Ectodermal cell (in vitro differentiated cells): ENCODE measurements at regions not wholly inside any gene's neighbourhood (a gene's known extent, or its start where the extent isn't known, plus 50 kb on each side); places are given as distances from the start of the nearest gene placed in this dataset.
"Not testable (repeated sequence)": the region's sequence is repeated elsewhere in the genome, so short reads cannot be mapped to it uniquely, and the experiment has no call there.

Experiments
- H3K27ac ChIP-seq: 2 replicates; pipeline ENCODE4 v1.7.0; 2013; ENCODE audit warnings: mild to moderate bottlenecking, low read depth, low read length; ENCODE audit not compliant: insufficient read depth, poor library complexity, severe bottlenecking
- H3K27me3 ChIP-seq: 2 replicates; pipeline ENCODE4 v1.7.0; 2013; ENCODE audit warnings: mild to moderate bottlenecking, low read length; ENCODE audit not compliant: insufficient read depth, control insufficient read depth, poor library complexity, severe bottlenecking
- H3K36me3 ChIP-seq: one replicate; pipeline ENCODE4 v1.7.0; 2013; ENCODE audit warnings: low read length; ENCODE audit not compliant: control insufficient read depth, insufficient read depth
- H3K4me1 ChIP-seq: one replicate; pipeline ENCODE4 v1.7.0; 2013; ENCODE audit warnings: low read length; ENCODE audit not compliant: control insufficient read depth, insufficient read depth
- H3K4me3 ChIP-seq: 2 replicates; pipeline ENCODE4 v1.7.0; 2013; ENCODE audit warnings: low read depth, low read length, control low read depth; ENCODE audit not compliant: insufficient read depth
- H3K9me3 ChIP-seq: 2 replicates; pipeline ENCODE4 v1.7.0; 2013; ENCODE audit warnings: mild to moderate bottlenecking, low read length, moderate library complexity; ENCODE audit not compliant: control insufficient read depth
- WGBS, 2 experiments: methylation state at CpG; one replicate each; pipeline ENCODE4 v1.1.7; 2013; ENCODE audit warnings: missing lambda C conversion rate in 2 of 2; 5-methylcytosine and 5-hydroxymethylcytosine counted together

DNA sequence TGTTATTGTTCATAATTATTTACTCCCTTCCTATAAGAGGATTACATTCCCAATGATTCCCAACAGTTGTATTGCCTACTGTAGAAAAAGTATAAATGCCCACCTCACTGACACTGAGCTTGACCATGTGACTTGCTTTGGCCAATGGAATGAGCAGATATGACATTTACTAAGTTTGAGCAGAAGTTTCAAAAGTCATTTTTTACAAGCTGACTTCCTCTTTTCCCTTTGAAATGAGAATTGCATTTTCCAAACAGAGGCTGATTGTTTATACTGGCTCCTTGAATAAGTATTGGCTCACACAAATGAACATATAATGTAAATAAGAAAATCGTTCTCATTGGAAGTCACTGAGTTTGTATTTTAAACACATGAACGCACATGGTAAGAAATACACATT is 116.4 kb upstream of the LRFN5 start:
- no peak overlapping the region for H3K4me3 ChIP-seq
- H3K9me3 ChIP-seq, result no peaks in the 10 kb centered on the region
- H3K36me3 ChIP-seq, result no peaks in the 10 kb centered on the region
- no peaks in the 10 kb centered on the region for H3K4me1 ChIP-seq
- no peak overlapping the region for H3K27ac ChIP-seq
- no CpG with 5 or more reads among the region's 2 CpGs for WGBS, 2 experiments
- no peaks in the 10 kb centered on the region for H3K27me3 ChIP-seq

DNA sequence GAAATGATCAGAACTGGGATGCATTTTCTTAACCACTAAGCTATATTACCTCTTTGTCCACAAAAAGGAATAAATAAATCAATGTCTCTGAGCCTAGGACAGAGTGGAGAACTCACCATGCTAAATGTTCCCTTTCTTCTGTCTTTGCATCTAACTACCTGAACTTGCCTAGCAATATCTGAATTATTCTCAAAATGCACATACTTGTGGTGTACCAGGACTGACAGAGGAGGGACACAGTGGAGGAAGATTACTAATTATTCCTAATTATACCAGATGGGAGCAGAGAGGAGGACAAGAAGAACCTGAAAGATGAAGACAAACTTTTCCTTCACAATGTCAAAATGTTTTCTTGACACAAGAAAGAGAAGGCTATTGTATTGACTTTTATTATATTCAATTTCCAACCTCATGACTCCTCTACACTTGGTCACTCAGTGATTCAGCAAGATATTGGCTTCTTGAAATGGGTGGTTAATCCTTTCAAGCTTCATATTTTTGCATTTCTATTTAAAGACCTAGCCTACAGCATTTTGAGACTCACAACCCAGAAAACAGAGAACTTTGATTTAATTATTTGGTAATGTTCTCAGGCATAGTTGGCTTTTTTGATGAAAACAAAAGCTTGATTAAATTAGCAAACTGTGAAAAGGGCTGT is 117.2 kb upstream of the LRFN5 start:
- Histone ChIP-seq H3K4me3 (no peak overlapping the region), H3K36me3 (no peaks in the 10 kb centered on the region), H3K27ac (no peak overlapping the region), H3K27me3 (no peaks in the 10 kb centered on the region), H3K9me3 (no peaks in the 10 kb centered on the region), H3K4me1 (no peaks in the 10 kb centered on the region)

GRCh38 chr14:41488401-41488800 is 118.3 kb upstream of the LRFN5 start:
- Histone ChIP-seq H3K9me3 (no peaks in the 10 kb centered on the region), H3K36me3 (no peaks in the 10 kb centered on the region), H3K4me1 (no peaks in the 10 kb centered on the region), H3K27ac (no peak overlapping the region), H3K27me3 (no peaks in the 10 kb centered on the region), H3K4me3 (no peak overlapping the region)
- WGBS, 2 experiments, result 92 to 95% methylated on average over 1 of the region's 1 CpG

DNA sequence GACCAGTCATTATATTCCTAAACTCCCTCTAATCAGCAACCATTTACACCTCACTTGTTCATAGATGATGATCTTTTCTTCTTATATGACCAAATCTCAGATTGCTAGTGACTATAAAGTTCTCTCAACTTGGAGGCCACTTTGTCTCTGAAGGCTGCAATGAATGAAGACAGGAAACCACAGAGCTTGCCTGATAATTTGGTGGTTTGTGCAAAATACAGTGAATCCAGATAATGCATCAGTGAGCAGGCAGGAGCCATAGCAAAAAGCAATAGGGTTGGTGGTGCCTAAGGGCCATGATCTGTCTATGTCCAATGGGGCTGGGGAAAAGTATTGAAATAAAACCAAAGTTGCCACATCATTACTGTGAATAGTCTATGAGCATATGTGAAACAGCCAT is 123.8 kb upstream of the LRFN5 start:
- Histone ChIP-seq H3K4me3 (no peak overlapping the region), H3K27me3 (no peaks in the 10 kb centered on the region), H3K36me3 (no peaks in the 10 kb centered on the region), H3K4me1 (no peaks in the 10 kb centered on the region), H3K9me3 (no peaks in the 10 kb centered on the region), H3K27ac (no peak overlapping the region)

GRCh38 chr14:41476526-41476925 is 130.2 kb upstream of the LRFN5 start:
- Histone ChIP-seq H3K4me1 (no peaks in the 10 kb centered on the region), H3K4me3 (no peak overlapping the region), H3K36me3 (no peaks in the 10 kb centered on the region), H3K9me3 (no peaks in the 10 kb centered on the region), H3K27ac (no peak overlapping the region), H3K27me3 (no peaks in the 10 kb centered on the region)
- 91 to 98% methylated on average over 1 of the region's 1 CpG for WGBS, 2 experiments

GRCh38 chr14:41461380-41461779 is 145.3 kb upstream of the LRFN5 start:
- Histone ChIP-seq H3K36me3 (no peaks in the 10 kb centered on the region), H3K4me3 (no peak overlapping the region), H3K9me3 (no peaks in the 10 kb centered on the region), H3K4me1 (no peaks in the 10 kb centered on the region), H3K27ac (no peak overlapping the region), H3K27me3 (no peaks in the 10 kb centered on the region)

DNA sequence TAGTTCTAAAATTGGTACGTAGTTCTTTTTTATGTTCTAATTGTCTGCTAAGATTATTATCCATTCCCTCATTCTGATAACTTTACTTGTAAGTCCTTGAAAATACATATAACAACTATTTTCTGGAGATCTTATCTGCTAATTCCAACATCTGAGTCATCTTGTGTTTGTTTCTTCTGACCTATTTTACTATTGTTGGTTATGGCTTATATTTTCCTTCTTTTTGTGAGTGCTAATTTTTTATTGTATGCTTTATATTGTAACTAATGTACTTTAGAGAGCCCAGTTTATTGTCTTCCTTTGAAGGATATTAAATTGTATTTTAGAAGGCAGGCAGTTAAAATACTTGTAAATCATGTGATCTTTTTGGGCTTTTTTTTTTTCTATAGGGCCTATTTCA is 149.3 kb upstream of the LRFN5 start:
- Histone ChIP-seq H3K9me3 (no peaks in the 10 kb centered on the region), H3K36me3 (no peaks in the 10 kb centered on the region), H3K27me3 (no peaks in the 10 kb centered on the region), H3K4me3 (no peak overlapping the region), H3K4me1 (no peaks in the 10 kb centered on the region), H3K27ac (no peak overlapping the region)
- no CpG with 5 or more reads among the region's 1 CpG for WGBS, 2 experiments

DNA sequence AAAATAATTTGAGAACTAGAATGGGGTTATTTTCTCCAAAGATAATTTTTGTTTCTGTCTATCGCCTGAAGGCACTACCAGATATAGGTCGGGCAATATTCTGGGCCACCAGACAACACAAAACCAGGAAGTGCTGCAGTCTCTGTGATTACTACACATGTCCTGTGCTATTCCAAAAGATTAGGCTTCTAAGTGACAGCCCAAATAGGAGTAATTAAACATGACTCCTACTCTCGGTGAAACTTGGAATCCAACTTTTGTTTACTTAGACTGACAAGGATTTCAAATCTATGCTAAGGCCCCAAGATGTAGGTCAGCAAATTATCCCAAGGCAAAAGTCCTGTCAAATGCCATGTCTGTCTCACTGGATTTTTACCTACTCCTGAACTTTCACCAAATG is 157.6 kb upstream of the LRFN5 start:
- Histone ChIP-seq H3K36me3 (no peaks in the 10 kb centered on the region), H3K9me3 (no peaks in the 10 kb centered on the region), H3K27ac (no peak overlapping the region), H3K4me3 (no peak overlapping the region), H3K27me3 (no peaks in the 10 kb centered on the region), H3K4me1 (no peaks in the 10 kb centered on the region)
- 94 to 98% methylated on average over 3 of the region's 3 CpGs for WGBS, 2 experiments

GRCh38 chr14:41446008-41446407 is 160.7 kb upstream of the LRFN5 start:
- Histone ChIP-seq H3K4me1 (no peaks in the 10 kb centered on the region), H3K4me3 (no peak overlapping the region), H3K27ac (no peak overlapping the region), H3K27me3 (no peaks in the 10 kb centered on the region), H3K36me3 (no peaks in the 10 kb centered on the region), H3K9me3 (no peaks in the 10 kb centered on the region)
- WGBS, 2 experiments, result 36 to 47% methylated on average over 2 of the region's 2 CpGs

DNA sequence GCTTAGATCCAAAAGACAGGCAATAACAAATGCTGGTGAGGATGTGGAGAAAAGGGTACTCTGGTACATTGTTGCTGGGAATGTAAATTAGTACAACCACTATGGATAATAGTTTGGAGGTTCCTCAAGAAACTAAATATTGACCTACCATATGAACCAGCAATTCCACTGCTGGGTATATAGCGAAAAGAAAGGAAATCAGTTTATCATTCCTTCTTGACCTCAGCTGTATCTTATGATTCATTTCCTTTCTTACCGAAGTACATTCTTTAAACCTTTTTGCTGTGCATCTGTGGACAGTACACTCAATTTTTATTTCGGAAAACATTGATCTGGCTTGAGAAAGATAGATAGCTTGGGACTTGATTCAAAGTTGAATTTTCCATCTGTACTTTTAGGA is 183.2 kb upstream of the LRFN5 start:
- no peaks in the 10 kb centered on the region for H3K4me1 ChIP-seq
- no peaks in the 10 kb centered on the region for H3K27me3 ChIP-seq
- 90 to 93% methylated on average over 3 of the region's 3 CpGs for WGBS, 2 experiments
- H3K36me3 ChIP-seq, result no peaks in the 10 kb centered on the region
- H3K27ac ChIP-seq, result no peak overlapping the region
- no peak overlapping the region for H3K4me3 ChIP-seq
- H3K9me3 ChIP-seq, result no peaks in the 10 kb centered on the region

- H3K27me3 ChIP-seq, H3K4me3 ChIP-seq, H3K36me3 ChIP-seq, H3K9me3 ChIP-seq, H3K4me1 ChIP-seq, H3K27ac ChIP-seq: not testable (repeated sequence)
- WGBS, 2 experiments, result 86 to 87% methylated on average over 5 to 6 of the region's 6 CpGs
Observed at GRCh38 chr14:41421308-41421707, 185.4 kb upstream of the LRFN5 start.
